H1 (cell line): ENCODE measurements at regions not wholly inside any gene's neighbourhood (a gene's known extent, or its start where the extent isn't known, plus 50 kb on each side); places are given as distances from the start of the nearest gene placed in this dataset.

ENCODE experiments used
- CTCF ChIA-PET: fragments of 300-600 bp; sonication (Branson Sonifier 250); formaldehyde crosslinking; loops from one replicate; lab custom pipeline; 2021; ENCODE audit not compliant: partially characterized antibody; lab: Charles Lee
- POLR2A ChIA-PET: fragments of 300-600 bp; sonication (Branson Sonifier 250); formaldehyde crosslinking; loops from one replicate; lab custom pipeline; 2021; ENCODE audit warnings: inconsistent platforms; ENCODE audit not compliant: partially characterized antibody; lab: Charles Lee
- DNase-seq, 2 experiments: peaks; one replicate each; pipeline versions ENCODE4 v3.0.0 to v3.0.0-alpha.2; 2010 to 2022; ENCODE audit warnings: low spot score in 2 of 2, low read depth in 1 of 2, mixed read lengths in 1 of 2
- FAIRE-seq: peaks from 2 replicates; lab custom pipeline; 2011; peaks lifted over from hg19 to GRCh38; lab: Jason Lieb, UNC
- H2AFZ ChIP-seq: 2 replicates; pipeline ENCODE4 v1.8.1; 2012; ENCODE audit warnings: low read length, inconsistent platforms
- H2AK5ac ChIP-seq: 2 replicates; pipeline ENCODE4 v1.6.1; 2013; ENCODE audit warnings: low read depth, low read length
- H2BK120ac ChIP-seq: replicated peaks from 2 replicates; pipeline ENCODE3; 2013; ENCODE audit warnings: low read depth, low read length, inconsistent platforms
- H2BK12ac ChIP-seq: 2 replicates; pipeline ENCODE4 v1.6.1; 2013; ENCODE audit warnings: low read depth, low read length
- H2BK15ac ChIP-seq: 2 replicates; pipeline ENCODE4 v1.6.1; 2013; ENCODE audit warnings: low read length
- H2BK20ac ChIP-seq: 2 replicates; pipeline ENCODE4 v1.6.1; 2013; ENCODE audit warnings: low read length
- H2BK5ac ChIP-seq: 2 replicates; pipeline ENCODE4 v1.6.1; 2013; ENCODE audit warnings: low read depth, low read length
- H3K14ac ChIP-seq: 2 replicates; pipeline ENCODE4 v1.6.1; 2013; ENCODE audit warnings: inconsistent platforms; ENCODE audit not compliant: insufficient read length
- H3K18ac ChIP-seq: 2 replicates; pipeline ENCODE4 v1.6.1; 2013; ENCODE audit warnings: low read length; ENCODE audit errors: extremely low read depth
- H3K23ac ChIP-seq: 2 replicates; pipeline ENCODE4 v1.6.1; 2013; ENCODE audit warnings: inconsistent platforms; ENCODE audit not compliant: insufficient read length
- H3K23me2 ChIP-seq: 2 replicates; pipeline ENCODE4 v1.6.1; 2013; ENCODE audit warnings: low read depth, low read length
- H3K27ac ChIP-seq: 2 replicates; pipeline ENCODE4 v1.6.1; 2011; ENCODE audit warnings: low read depth, low read length, inconsistent platforms
- H3K27me3 ChIP-seq, 4 experiments: replicated peaks in 1 of 4; 1 replicate in 1 of 4; 2 replicates in 3 of 4; pipeline versions ENCODE4 v1.6.1 to v1.8.1; 2011 to 2013; ENCODE audit warnings: low read length in 3 of 4, mild to moderate bottlenecking in 3 of 4, inconsistent platforms in 2 of 4, mixed read lengths in 2 of 4, moderate library complexity in 1 of 4; ENCODE audit not compliant: control insufficient read depth in 3 of 4, insufficient read depth in 3 of 4; ENCODE audit errors: extremely low read depth in 1 of 4
- H3K36me3 ChIP-seq, 4 experiments: 2 replicates each; pipeline versions ENCODE4 v1.6.1 to v1.8.1; 2011 to 2013; ENCODE audit warnings: mild to moderate bottlenecking in 4 of 4, low read length in 3 of 4, moderate library complexity in 2 of 4, control low read depth in 1 of 4, inconsistent platforms in 1 of 4; ENCODE audit not compliant: insufficient read depth in 4 of 4, control insufficient read depth in 2 of 4
- H3K4ac ChIP-seq: replicated peaks from 2 replicates; pipeline ENCODE3; 2013; ENCODE audit warnings: low read length, low read depth, mixed read lengths, inconsistent platforms; ENCODE audit not compliant: insufficient read length
- H3K4me1 ChIP-seq, 4 experiments: replicated peaks in 1 of 4; 1 replicate in 1 of 4; 2 replicates in 3 of 4; pipeline versions ENCODE4 v1.6.1 to v1.8.1; 2011 to 2013; ENCODE audit warnings: low read length in 3 of 4, inconsistent platforms in 2 of 4, mixed read lengths in 1 of 4; ENCODE audit not compliant: insufficient read depth in 4 of 4, control insufficient read depth in 3 of 4
- H3K4me2 ChIP-seq, 2 experiments: 2 replicates each; pipeline versions ENCODE4 v1.6.1 to v1.8.1; 2011 to 2013; ENCODE audit warnings: low read depth in 2 of 2, low read length in 2 of 2, control low read depth in 1 of 2, inconsistent platforms in 1 of 2, mild to moderate bottlenecking in 1 of 2; ENCODE audit not compliant: insufficient read depth in 1 of 2
- H3K4me3 ChIP-seq, 4 experiments: fragments of 200-600, 300-600 bp in 1 of 4; sonication (generic), shearing (Covaris generic), sonication (Bioruptor Twin) in 1 of 4; 2 replicates each; pipeline versions ENCODE4 v1.5.1 to v1.8.1; 2011 to 2016; ENCODE audit warnings: low read length in 4 of 4, low read depth in 3 of 4, control low read depth in 2 of 4, inconsistent platforms in 2 of 4, mild to moderate bottlenecking in 2 of 4, mixed read lengths in 1 of 4, moderate library complexity in 1 of 4; ENCODE audit not compliant: insufficient read depth in 2 of 4; ENCODE audit errors: extremely low read depth in 1 of 4
- H3K56ac ChIP-seq: replicated peaks from 2 replicates; pipeline ENCODE3; 2013; ENCODE audit warnings: low read depth, mild to moderate bottlenecking, mixed read lengths, low read length, inconsistent platforms; ENCODE audit not compliant: insufficient read length
- H3K79me1 ChIP-seq: 2 replicates; pipeline ENCODE4 v1.6.1; 2013; ENCODE audit warnings: low read depth, low read length, control low read depth
- H3K79me2 ChIP-seq, 2 experiments: 2 replicates each; pipeline versions ENCODE4 v1.6.1 to v1.8.1; 2012 to 2013; ENCODE audit warnings: low read length in 2 of 2, mild to moderate bottlenecking in 2 of 2, inconsistent platforms in 1 of 2; ENCODE audit not compliant: insufficient read depth in 2 of 2, control insufficient read depth in 1 of 2
- H3K9ac ChIP-seq, 4 experiments: replicated peaks in 1 of 4; 1 replicate in 1 of 4; 2 replicates in 3 of 4; pipeline versions ENCODE4 v1.6.1 to v1.8.1; 2011 to 2013; ENCODE audit warnings: low read depth in 3 of 4, low read length in 3 of 4, control low read depth in 2 of 4, mild to moderate bottlenecking in 2 of 4, moderate library complexity in 2 of 4, inconsistent platforms in 1 of 4; ENCODE audit errors: extremely low read depth in 1 of 4
- H3K9me3 ChIP-seq, 2 experiments: 2 replicates each; pipeline versions ENCODE4 v1.6.1 to v1.8.1; 2012 to 2013; ENCODE audit warnings: mild to moderate bottlenecking in 2 of 2, moderate library complexity in 2 of 2, control low read depth in 1 of 2, inconsistent platforms in 1 of 2, low read depth in 1 of 2, low read length in 1 of 2, mixed read lengths in 1 of 2; ENCODE audit not compliant: insufficient read depth in 2 of 2
- H4K20me1 ChIP-seq, 2 experiments: replicated peaks in 1 of 2; 2 replicates each; pipeline versions ENCODE3 to v1.8.1; 2011 to 2013; ENCODE audit warnings: inconsistent platforms in 2 of 2, low read length in 2 of 2, mild to moderate bottlenecking in 1 of 2; ENCODE audit not compliant: insufficient read depth in 2 of 2, control insufficient read depth in 1 of 2
- H4K5ac ChIP-seq: 2 replicates; pipeline ENCODE4 v1.6.1; 2013; ENCODE audit warnings: low read length, low read depth, mixed read lengths, inconsistent platforms; ENCODE audit not compliant: insufficient read length
- H4K8ac ChIP-seq: 2 replicates; pipeline ENCODE4 v1.8.0; 2013; ENCODE audit warnings: mild to moderate bottlenecking, moderate library complexity, low read length, inconsistent platforms; ENCODE audit not compliant: insufficient read depth; ENCODE audit errors: extremely low read depth
- H4K91ac ChIP-seq: replicated peaks from 2 replicates; pipeline ENCODE3; 2013; ENCODE audit warnings: low read length, mixed read lengths, inconsistent platforms; ENCODE audit not compliant: insufficient read length
- ASH2L ChIP-seq: fragments of 200-600, 300-600 bp; sonication (generic); IDR thresholded peaks from one replicate; pipeline ENCODE4 v1.7.1; 2017; ENCODE audit warnings: low read length
- ATF2 ChIP-seq: IDR thresholded peaks from 2 replicates; pipeline ENCODE4 v1.6.1; 2012; ENCODE audit warnings: low read length, inconsistent platforms
- BRCA1 ChIP-seq: IDR thresholded peaks from 2 replicates; pipeline ENCODE4 v1.6.1; 2012; ENCODE audit warnings: low read depth, low read length, improper control_type of control experiment
- CBX5 ChIP-seq: fragments of 300-800, 300-1000 bp; sonication (generic); IDR thresholded peaks from 2 replicates; pipeline ENCODE4 v1.7.1; 2016; ENCODE audit warnings: antibody characterized with exemption, low read length, low read depth
- CHD2 ChIP-seq: IDR thresholded peaks from 2 replicates; pipeline ENCODE4 v1.6.1; 2012; ENCODE audit warnings: low read length, improper control_type of control experiment
- NRF1 ChIP-seq: IDR thresholded peaks from 2 replicates; pipeline ENCODE4 v1.6.1; 2011; ENCODE audit warnings: mild to moderate bottlenecking, low read depth, low read length, improper control_type of control experiment
- POU5F1 ChIP-seq: IDR thresholded peaks from 2 replicates; pipeline ENCODE4 v1.6.1; 2011; ENCODE audit warnings: low read depth, mild to moderate bottlenecking, low read length, moderate library complexity
- RAD21 ChIP-seq, 2 experiments: IDR thresholded peaks in 1 of 2; conservative IDR thresholded peaks in 1 of 2; 2 replicates each; pipeline ENCODE4 v1.6.1; 2011; ENCODE audit warnings: low read depth in 2 of 2, low read length in 2 of 2, improper control_type of control experiment in 1 of 2, inconsistent platforms in 1 of 2, mild to moderate bottlenecking in 1 of 2, moderate library complexity in 1 of 2
- RFX5 ChIP-seq: IDR thresholded peaks from 2 replicates; pipeline ENCODE4 v1.6.1; 2011; ENCODE audit warnings: low read depth, low read length, improper control_type of control experiment, borderline replicate concordance
- RXRA ChIP-seq: IDR thresholded peaks from 2 replicates; pipeline ENCODE4 v1.6.1; 2011; ENCODE audit warnings: low read depth, mild to moderate bottlenecking, low read length, moderate library complexity; ENCODE audit not compliant: insufficient read depth
- SIRT6 ChIP-seq: IDR thresholded peaks from one replicate; pipeline ENCODE4 v1.7.1; 2012; ENCODE audit warnings: low read length, inconsistent platforms
- SP4 ChIP-seq: IDR thresholded peaks from 2 replicates; pipeline ENCODE4 v1.6.1; 2012; ENCODE audit warnings: low read length, inconsistent platforms
- TCF12 ChIP-seq: IDR thresholded peaks from 2 replicates; pipeline ENCODE4 v1.6.1; 2011; ENCODE audit warnings: low read depth, mild to moderate bottlenecking, low read length
- ZNF274 ChIP-seq: IDR thresholded peaks from 2 replicates; pipeline ENCODE4 v1.7.0; 2012; ENCODE audit warnings: low read length, borderline replicate concordance; ENCODE audit errors: extremely low read depth
- WGBS, 2 experiments: shearing (Covaris generic) in 1 of 2; methylation state at CpG; one replicate each; pipeline versions ENCODE4 v1.1.6 to v1.1.7; 2013 to 2015; ENCODE audit warnings: low lambda C conversion rate in 2 of 2, mixed read lengths in 2 of 2, inconsistent platforms in 1 of 2, low coverage in 1 of 2, missing lambda C conversion rate in 1 of 2; ENCODE audit not compliant: insufficient replicate concordance in 2 of 2, insufficient coverage in 1 of 2, insufficient read length in 1 of 2; ENCODE audit errors: extremely low coverage in 1 of 2, missing lambda C conversion rate in 1 of 2; 5-methylcytosine and 5-hydroxymethylcytosine counted together

- ChIA-PET CTCF (interaction anchor here (0.6 to 1.6 kb wide), 6 partner anchors 15 to 312 kb away, joined by 3 to 4 read pairs (median 4); no protein-coding TSS in a partner anchor), POLR2A (no interaction called here)
- Histone ChIP-seq H4K8ac (no peak overlapping the region), H3K79me1 (no peaks in the 10 kb centered on the region), H2BK20ac (no peak overlapping the region), H3K9ac (no peak overlapping the region), H3K56ac (no peak overlapping the region), H2AFZ (no peak overlapping the region), H3K18ac (no peak overlapping the region), H3K27ac (no peak overlapping the region), H4K5ac (no peak overlapping the region), H3K36me3 (no peaks in the 10 kb centered on the region), H3K23ac (no peak overlapping the region), H3K4me3 (no peak overlapping the region), H3K4me2 (no peak overlapping the region), H2BK120ac (no peak overlapping the region), H2BK15ac (no peak overlapping the region), H3K79me2 (no peaks in the 10 kb centered on the region), H3K4me1 (peaks cover 0 to 2% (median under 1%) of the 10 kb centered on the region in 4 experiments; a peak in 2 of 7 replicates), H4K91ac (no peak overlapping the region), H2BK12ac (no peak overlapping the region), H2BK5ac (0 out of 2 replicates have a peak overlapping the region, but pooled peaks have one; percentile 44), H3K27me3 (0 out of 7 replicates have a peak, but pooled peaks cover 0 to 2% (median 0%) of the 10 kb centered on the region in 4 experiments), H3K9me3 (no peaks in the 10 kb centered on the region), H3K23me2 (no peaks in the 10 kb centered on the region), H3K14ac (no peak overlapping the region), H2AK5ac (no peak overlapping the region), H4K20me1 (no peaks in the 10 kb centered on the region), H3K4ac (no peak overlapping the region)
- no peak for FAIRE-seq
- no peak for DNase-seq
- 83% methylated on average over 4 of the region's 4 CpGs; no CpG with 5 or more reads in 1 of the 2 experiments for WGBS, 2 experiments
- TF ChIP-seq ASH2L (no peak), RXRA (no peak), SIRT6 (no peak), RAD21 (IDR thresholded peaks at IDR 0.05 in 1 of 2, conservative IDR thresholded peaks at IDR 0.05 in 1 of 2; ENCODE audit: low read depth in 2 of 2, low read length in 2 of 2) (no peak), BRCA1 (no peak), ZNF274 (no peak), TCF12 (no peak), RFX5 (no peak), ATF2 (no peak), NRF1 (no peak), POU5F1 (no peak), CBX5 (no peak), SP4 (no peak), CHD2 (no peak)
Measured at GRCh38 chr2:126792993-126793392, 105.7 kb upstream of the TEX51 start.
